ENCODE measurements at regions not wholly inside any gene's neighbourhood (a gene's known extent, or its start where the extent isn't known, plus 50 kb on each side); places are given as distances from the start of the nearest gene placed in this dataset.

DNA sequence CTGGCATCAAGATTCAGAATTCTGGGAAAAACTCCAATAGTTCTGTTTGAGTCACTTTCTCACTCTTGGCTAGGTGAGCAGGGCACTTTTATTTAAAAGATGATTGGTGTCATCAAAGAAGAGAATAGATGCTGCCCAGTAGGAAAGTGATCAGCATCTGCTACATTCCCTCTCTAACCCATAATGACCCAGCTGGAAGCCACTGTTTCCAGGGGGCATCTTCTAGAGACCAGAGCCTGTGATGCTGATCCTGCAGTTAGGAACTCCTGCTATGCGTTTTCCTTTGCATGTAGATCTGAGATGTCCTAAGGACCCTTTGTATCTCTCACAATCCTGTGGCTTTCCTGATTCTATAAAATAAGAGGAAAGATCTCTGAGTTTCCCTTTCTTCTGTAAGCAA, 79.9 kb upstream of the TMTC1 start:
- no peak for DNase-seq (ENCODE audit: low spot score)
- no peak overlapping the region for H3K4me2 ChIP-seq
- H3K27me3 ChIP-seq, result no peaks in the 10 kb centered on the region
- no peaks in the 10 kb centered on the region for H3K36me3 ChIP-seq (replicated peaks; ENCODE audit: insufficient read depth, low read depth)
- WGBS (ENCODE audit: low lambda C conversion rate, missing lambda C conversion rate), result 57% methylated on average over 1 of the region's 1 CpG
- no peaks in the 10 kb centered on the region for H3K9me3 ChIP-seq (ENCODE audit: low read depth)
- H3K79me2 ChIP-seq, result no peaks in the 10 kb centered on the region
- H2AFZ ChIP-seq, result no peak overlapping the region
- no peak overlapping the region for H3K27ac ChIP-seq
- no peak for TF ChIP-seq EZH2 (IDR thresholded peaks at IDR 0.05; ENCODE audit: borderline replicate concordance)
- no peak for TF ChIP-seq EZH2phosphoT487 (IDR thresholded peaks at IDR 0.05; ENCODE audit: low read depth, severe bottlenecking, unreplicated experiment)
- TF ChIP-seq, protein P1, sequence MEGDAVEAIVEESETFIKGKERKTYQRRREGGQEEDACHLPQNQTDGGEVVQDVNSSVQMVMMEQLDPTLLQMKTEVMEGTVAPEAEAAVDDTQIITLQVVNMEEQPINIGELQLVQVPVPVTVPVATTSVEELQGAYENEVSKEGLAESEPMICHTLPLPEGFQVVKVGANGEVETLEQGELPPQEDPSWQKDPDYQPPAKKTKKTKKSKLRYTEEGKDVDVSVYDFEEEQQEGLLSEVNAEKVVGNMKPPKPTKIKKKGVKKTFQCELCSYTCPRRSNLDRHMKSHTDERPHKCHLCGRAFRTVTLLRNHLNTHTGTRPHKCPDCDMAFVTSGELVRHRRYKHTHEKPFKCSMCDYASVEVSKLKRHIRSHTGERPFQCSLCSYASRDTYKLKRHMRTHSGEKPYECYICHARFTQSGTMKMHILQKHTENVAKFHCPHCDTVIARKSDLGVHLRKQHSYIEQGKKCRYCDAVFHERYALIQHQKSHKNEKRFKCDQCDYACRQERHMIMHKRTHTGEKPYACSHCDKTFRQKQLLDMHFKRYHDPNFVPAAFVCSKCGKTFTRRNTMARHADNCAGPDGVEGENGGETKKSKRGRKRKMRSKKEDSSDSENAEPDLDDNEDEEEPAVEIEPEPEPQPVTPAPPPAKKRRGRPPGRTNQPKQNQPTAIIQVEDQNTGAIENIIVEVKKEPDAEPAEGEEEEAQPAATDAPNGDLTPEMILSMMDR (IDR thresholded peaks at IDR 0.05; ENCODE audit: poor library complexity), result no peak
- H3K4me1 ChIP-seq (ENCODE audit: insufficient read depth), result no peaks in the 10 kb centered on the region
- H4K20me1 ChIP-seq (ENCODE audit: insufficient read depth, poor library complexity, severe bottlenecking), result no peaks in the 10 kb centered on the region
- H3K9me2 ChIP-seq (replicated peaks; ENCODE audit: insufficient read depth), result no peaks in the 10 kb centered on the region
- no peak overlapping the region for H3K4me3 ChIP-seq

DNA sequence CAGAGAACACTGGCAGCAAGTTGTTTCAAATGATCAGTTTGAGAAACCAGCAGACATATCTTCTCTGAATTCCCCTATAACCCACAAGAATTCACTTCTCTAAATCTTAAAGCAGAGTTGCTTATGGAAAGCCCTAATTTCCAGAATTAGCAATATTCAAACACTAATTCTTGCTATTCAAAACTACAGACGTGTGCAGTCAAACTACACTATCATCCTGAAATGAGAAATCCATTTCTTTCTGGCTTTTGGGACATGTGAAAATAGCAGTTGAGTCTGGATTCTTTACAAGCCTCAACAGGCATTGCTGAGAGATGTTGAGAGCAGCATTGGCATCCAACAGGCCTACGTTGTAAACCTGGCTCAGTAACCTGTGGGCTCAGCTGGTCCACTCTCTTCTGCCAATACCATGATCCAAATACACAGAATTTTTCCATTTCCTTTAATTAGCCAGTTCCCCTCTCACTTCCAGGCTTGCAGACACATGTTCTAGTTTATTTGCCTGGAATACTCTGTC, 74.6 kb upstream of the TMTC1 start:
- WGBS (ENCODE audit: low lambda C conversion rate, missing lambda C conversion rate), result 72% methylated on average over 2 of the region's 2 CpGs
- no peak overlapping the region for H3K4me2 ChIP-seq
- TF ChIP-seq, protein P1 (IDR thresholded peaks at IDR 0.05; ENCODE audit: poor library complexity), result no peak
- no peak for TF ChIP-seq EZH2phosphoT487 (IDR thresholded peaks at IDR 0.05; ENCODE audit: low read depth, severe bottlenecking, unreplicated experiment)
- TF ChIP-seq EZH2 (IDR thresholded peaks at IDR 0.05; ENCODE audit: borderline replicate concordance), result no peak
- DNase-seq (ENCODE audit: low spot score), result no peak
- H4K20me1 ChIP-seq (ENCODE audit: insufficient read depth, poor library complexity, severe bottlenecking), result no peaks in the 10 kb centered on the region
- no peaks in the 10 kb centered on the region for H3K4me1 ChIP-seq (ENCODE audit: insufficient read depth)
- H3K27me3 ChIP-seq, result no peaks in the 10 kb centered on the region
- no peak overlapping the region for H2AFZ ChIP-seq
- no peaks in the 10 kb centered on the region for H3K79me2 ChIP-seq
- no peak overlapping the region for H3K27ac ChIP-seq
- no peaks in the 10 kb centered on the region for H3K9me2 ChIP-seq (replicated peaks; ENCODE audit: insufficient read depth)
- no peak overlapping the region for H3K4me3 ChIP-seq
- no peaks in the 10 kb centered on the region for H3K36me3 ChIP-seq (replicated peaks; ENCODE audit: insufficient read depth, low read depth)
- H3K9me3 ChIP-seq (ENCODE audit: low read depth), result no peaks in the 10 kb centered on the region

DNA sequence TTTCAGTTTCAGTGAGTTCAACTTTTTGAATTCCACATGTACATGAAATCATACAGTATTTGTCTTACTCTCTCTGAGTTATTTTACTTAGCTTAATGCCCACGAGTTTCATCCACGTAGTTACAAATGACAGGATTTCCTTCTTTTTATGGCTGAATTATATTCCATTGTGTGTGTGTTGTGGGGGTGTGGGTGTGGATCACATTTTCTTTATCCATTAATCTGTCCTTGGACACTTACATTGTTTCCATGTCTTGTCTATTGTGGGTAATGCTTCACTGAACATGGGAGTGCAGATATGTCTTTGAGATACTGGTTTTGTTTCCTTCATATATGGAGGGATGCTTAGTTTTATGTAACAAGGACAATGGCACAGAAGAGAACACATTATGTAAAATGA, 63.5 kb upstream of the TMTC1 start:
- H3K9me3 ChIP-seq (ENCODE audit: low read depth), result no peaks in the 10 kb centered on the region
- H3K27ac ChIP-seq, result no peak overlapping the region
- no peak overlapping the region for H2AFZ ChIP-seq
- H3K9me2 ChIP-seq (replicated peaks; ENCODE audit: insufficient read depth), result no peaks in the 10 kb centered on the region
- no peak for DNase-seq (ENCODE audit: low spot score)
- no peaks in the 10 kb centered on the region for H3K79me2 ChIP-seq
- H3K36me3 ChIP-seq (replicated peaks; ENCODE audit: insufficient read depth, low read depth), result no peaks in the 10 kb centered on the region
- H3K4me3 ChIP-seq, result no peak overlapping the region
- 88% methylated on average over 2 of the region's 2 CpGs for WGBS (ENCODE audit: low lambda C conversion rate, missing lambda C conversion rate)
- H3K4me2 ChIP-seq, result no peak overlapping the region
- H3K4me1 ChIP-seq (ENCODE audit: insufficient read depth), result no peaks in the 10 kb centered on the region
- H3K27me3 ChIP-seq, result no peaks in the 10 kb centered on the region
- no peaks in the 10 kb centered on the region for H4K20me1 ChIP-seq (ENCODE audit: insufficient read depth, poor library complexity, severe bottlenecking)
- TF ChIP-seq EZH2phosphoT487 (IDR thresholded peaks at IDR 0.05; ENCODE audit: low read depth, severe bottlenecking, unreplicated experiment) (no peak), EZH2 (IDR thresholded peaks at IDR 0.05; ENCODE audit: borderline replicate concordance) (no peak)
- TF ChIP-seq, protein P1 (IDR thresholded peaks at IDR 0.05; ENCODE audit: poor library complexity), result no peak

DNA sequence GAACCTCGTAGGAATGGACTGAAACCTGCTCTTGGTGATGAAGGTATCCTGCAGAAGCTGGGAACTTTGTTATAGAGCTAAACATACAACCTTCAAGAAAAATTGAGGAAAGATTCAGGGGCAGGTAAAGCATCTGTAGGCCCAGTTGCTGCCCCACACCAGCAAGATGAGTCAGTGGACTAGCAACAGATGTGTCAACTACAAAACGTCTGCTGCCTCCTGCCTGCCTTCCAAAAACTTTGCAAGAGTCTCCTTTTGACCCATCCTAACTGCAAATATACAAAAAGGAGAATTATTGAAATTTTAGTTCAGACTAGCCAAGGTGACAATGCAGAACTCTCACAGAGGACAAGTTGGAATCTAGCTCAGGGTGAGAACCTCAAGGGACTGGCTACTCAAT, 60.9 kb upstream of the TMTC1 start:
- Histone ChIP-seq H3K4me2 (no peak overlapping the region), H3K4me1 (ENCODE audit: insufficient read depth) (no peaks in the 10 kb centered on the region), H3K27ac (no peak overlapping the region), H3K9me2 (replicated peaks; ENCODE audit: insufficient read depth) (no peaks in the 10 kb centered on the region), H3K9me3 (ENCODE audit: low read depth) (no peaks in the 10 kb centered on the region), H2AFZ (no peak overlapping the region), H3K4me3 (no peak overlapping the region), H4K20me1 (ENCODE audit: insufficient read depth, poor library complexity, severe bottlenecking) (no peaks in the 10 kb centered on the region), H3K79me2 (no peaks in the 10 kb centered on the region), H3K36me3 (replicated peaks; ENCODE audit: insufficient read depth, low read depth) (no peaks in the 10 kb centered on the region), H3K27me3 (no peaks in the 10 kb centered on the region)
- TF ChIP-seq EZH2phosphoT487 (IDR thresholded peaks at IDR 0.05; ENCODE audit: low read depth, severe bottlenecking, unreplicated experiment), result no peak
- no peak for TF ChIP-seq EZH2 (IDR thresholded peaks at IDR 0.05; ENCODE audit: borderline replicate concordance)
- TF ChIP-seq, protein P1 (IDR thresholded peaks at IDR 0.05; ENCODE audit: poor library complexity), result no peak
- no peak for DNase-seq (ENCODE audit: low spot score)
- WGBS (ENCODE audit: low lambda C conversion rate, missing lambda C conversion rate), result 68% methylated on average over 2 of the region's 2 CpGs
